ENCODE measurements at regions not wholly inside any gene's neighbourhood (a gene's known extent, or its start where the extent isn't known, plus 50 kb on each side); places are given as distances from the start of the nearest gene placed in this dataset.

DNA sequence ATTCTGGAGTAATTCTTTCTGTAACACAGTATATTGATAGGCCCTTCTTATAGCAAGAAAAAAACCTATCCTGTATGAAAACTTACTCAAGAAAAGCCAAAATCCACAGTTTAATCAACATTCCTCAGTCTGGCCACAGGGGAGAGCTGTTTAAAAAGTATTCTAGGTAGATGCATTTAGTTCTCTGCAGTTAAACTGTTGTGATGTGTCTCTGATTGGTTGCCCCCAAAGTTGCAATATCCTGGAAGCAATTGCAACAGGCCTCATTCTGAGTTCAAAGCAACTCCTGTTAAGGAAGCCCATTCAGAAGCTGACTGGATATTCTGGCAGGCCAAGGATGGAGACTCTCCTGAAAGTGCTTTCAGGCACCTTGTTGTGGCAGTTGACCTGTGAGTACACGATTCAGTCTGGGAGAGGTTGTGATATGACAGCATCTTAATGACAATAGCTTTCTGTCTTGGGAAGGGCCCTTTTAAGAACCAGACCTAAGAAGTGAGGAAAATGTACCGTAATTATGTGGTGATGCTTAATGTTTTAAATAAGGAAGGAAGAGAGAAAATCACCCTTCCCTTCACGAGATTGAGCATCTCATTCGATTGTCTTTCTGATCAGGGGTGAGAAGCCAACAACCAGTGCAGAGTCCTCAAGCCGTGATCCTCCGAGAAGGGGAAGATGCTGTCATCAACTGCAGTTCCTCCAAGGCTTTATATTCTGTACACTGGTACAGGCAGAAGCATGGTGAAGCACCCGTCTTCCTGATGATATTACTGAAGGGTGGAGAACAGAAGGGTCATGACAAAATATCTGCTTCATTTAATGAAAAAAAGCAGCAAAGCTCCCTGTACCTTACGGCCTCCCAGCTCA is 420.7 kb downstream of the DAD1 start:
- TF ChIP-seq POLR2AphosphoS5 (IDR thresholded peaks at IDR 0.05; ENCODE audit: low read depth) (no peak), SPI1 (IDR thresholded peaks at IDR 0.05; ENCODE audit: borderline replicate concordance, low read depth) (no peak), GABPA (IDR thresholded peaks at IDR 0.05; ENCODE audit: low read depth) (no peak)
- TF ChIP-seq, protein P1, sequence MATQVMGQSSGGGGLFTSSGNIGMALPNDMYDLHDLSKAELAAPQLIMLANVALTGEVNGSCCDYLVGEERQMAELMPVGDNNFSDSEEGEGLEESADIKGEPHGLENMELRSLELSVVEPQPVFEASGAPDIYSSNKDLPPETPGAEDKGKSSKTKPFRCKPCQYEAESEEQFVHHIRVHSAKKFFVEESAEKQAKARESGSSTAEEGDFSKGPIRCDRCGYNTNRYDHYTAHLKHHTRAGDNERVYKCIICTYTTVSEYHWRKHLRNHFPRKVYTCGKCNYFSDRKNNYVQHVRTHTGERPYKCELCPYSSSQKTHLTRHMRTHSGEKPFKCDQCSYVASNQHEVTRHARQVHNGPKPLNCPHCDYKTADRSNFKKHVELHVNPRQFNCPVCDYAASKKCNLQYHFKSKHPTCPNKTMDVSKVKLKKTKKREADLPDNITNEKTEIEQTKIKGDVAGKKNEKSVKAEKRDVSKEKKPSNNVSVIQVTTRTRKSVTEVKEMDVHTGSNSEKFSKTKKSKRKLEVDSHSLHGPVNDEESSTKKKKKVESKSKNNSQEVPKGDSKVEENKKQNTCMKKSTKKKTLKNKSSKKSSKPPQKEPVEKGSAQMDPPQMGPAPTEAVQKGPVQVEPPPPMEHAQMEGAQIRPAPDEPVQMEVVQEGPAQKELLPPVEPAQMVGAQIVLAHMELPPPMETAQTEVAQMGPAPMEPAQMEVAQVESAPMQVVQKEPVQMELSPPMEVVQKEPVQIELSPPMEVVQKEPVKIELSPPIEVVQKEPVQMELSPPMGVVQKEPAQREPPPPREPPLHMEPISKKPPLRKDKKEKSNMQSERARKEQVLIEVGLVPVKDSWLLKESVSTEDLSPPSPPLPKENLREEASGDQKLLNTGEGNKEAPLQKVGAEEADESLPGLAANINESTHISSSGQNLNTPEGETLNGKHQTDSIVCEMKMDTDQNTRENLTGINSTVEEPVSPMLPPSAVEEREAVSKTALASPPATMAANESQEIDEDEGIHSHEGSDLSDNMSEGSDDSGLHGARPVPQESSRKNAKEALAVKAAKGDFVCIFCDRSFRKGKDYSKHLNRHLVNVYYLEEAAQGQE (IDR thresholded peaks at IDR 0.05; ENCODE audit: insufficient replicate concordance, low read depth): no peak
- TF ChIP-seq, protein P2, sequence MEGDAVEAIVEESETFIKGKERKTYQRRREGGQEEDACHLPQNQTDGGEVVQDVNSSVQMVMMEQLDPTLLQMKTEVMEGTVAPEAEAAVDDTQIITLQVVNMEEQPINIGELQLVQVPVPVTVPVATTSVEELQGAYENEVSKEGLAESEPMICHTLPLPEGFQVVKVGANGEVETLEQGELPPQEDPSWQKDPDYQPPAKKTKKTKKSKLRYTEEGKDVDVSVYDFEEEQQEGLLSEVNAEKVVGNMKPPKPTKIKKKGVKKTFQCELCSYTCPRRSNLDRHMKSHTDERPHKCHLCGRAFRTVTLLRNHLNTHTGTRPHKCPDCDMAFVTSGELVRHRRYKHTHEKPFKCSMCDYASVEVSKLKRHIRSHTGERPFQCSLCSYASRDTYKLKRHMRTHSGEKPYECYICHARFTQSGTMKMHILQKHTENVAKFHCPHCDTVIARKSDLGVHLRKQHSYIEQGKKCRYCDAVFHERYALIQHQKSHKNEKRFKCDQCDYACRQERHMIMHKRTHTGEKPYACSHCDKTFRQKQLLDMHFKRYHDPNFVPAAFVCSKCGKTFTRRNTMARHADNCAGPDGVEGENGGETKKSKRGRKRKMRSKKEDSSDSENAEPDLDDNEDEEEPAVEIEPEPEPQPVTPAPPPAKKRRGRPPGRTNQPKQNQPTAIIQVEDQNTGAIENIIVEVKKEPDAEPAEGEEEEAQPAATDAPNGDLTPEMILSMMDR (IDR thresholded peaks at IDR 0.05; ENCODE audit: insufficient read depth, low read length): no peak
- Histone ChIP-seq H3K27me3 (ENCODE audit: insufficient read depth, poor library complexity, severe bottlenecking) (peaks cover 4% of the 10 kb centered on the region), H3K27ac (replicated peaks) (no peak overlapping the region), H3K4me3 (replicated peaks; ENCODE audit: insufficient read depth, low read length) (no peak overlapping the region)
- DNase-seq (ENCODE audit: low read depth in 1 of 2, low spot score in 1 of 2): peak in 1 of 2 experiments; percentile 17

GRCh38 chr14:22164616-22165015 is 424.4 kb downstream of the DAD1 start:
- Histone ChIP-seq H3K4me3 (replicated peaks; ENCODE audit: insufficient read depth, low read length) (no peak overlapping the region), H3K27ac (replicated peaks) (no peak overlapping the region), H3K27me3 (ENCODE audit: insufficient read depth, poor library complexity, severe bottlenecking) (peaks cover 4% of the 10 kb centered on the region)
- no peak for DNase-seq (ENCODE audit: low read depth in 1 of 2, low spot score in 1 of 2)
- TF ChIP-seq SPI1 (IDR thresholded peaks at IDR 0.05; ENCODE audit: borderline replicate concordance, low read depth): no peak
- TF ChIP-seq, protein P2 (IDR thresholded peaks at IDR 0.05; ENCODE audit: insufficient read depth, low read length): no peak

DNA sequence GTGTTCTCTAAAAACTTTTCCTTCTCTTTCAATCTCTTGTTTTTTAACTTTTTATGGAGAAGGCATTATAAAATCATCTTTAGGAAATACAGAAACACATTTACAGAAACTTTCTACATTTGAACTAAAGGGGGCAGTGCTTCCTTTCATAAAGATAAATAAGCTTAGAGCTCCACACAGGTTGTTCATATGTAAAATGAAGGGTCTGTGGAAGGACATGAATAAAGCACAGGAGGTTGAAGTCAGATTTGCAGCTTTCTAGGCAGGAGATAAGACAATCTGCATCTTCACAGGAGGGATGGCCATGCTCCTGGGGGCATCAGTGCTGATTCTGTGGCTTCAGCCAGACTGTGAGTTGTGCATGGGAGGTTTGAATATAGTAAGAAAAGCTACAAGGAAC is 426.0 kb downstream of the DAD1 start:
- DNase-seq (ENCODE audit: low read depth in 1 of 2, low spot score in 1 of 2): no peak
- TF ChIP-seq, protein P1 (IDR thresholded peaks at IDR 0.05; ENCODE audit: insufficient replicate concordance, low read depth): no peak
- no peak for TF ChIP-seq SPI1 (IDR thresholded peaks at IDR 0.05; ENCODE audit: borderline replicate concordance, low read depth)
- TF ChIP-seq POLR2AphosphoS5 (IDR thresholded peaks at IDR 0.05; ENCODE audit: low read depth): no peak
- TF ChIP-seq, protein P2 (IDR thresholded peaks at IDR 0.05; ENCODE audit: insufficient read depth, low read length): no peak
- TF ChIP-seq GABPA (IDR thresholded peaks at IDR 0.05; ENCODE audit: low read depth): no peak
- no peak overlapping the region for H3K4me3 ChIP-seq (replicated peaks; ENCODE audit: insufficient read depth, low read length)

More for the DNA sequence above, 426.0 kb downstream of the DAD1 start:
- Histone ChIP-seq H3K27me3 (ENCODE audit: insufficient read depth, poor library complexity, severe bottlenecking) (peaks cover 4% of the 10 kb centered on the region), H3K27ac (replicated peaks) (no peak overlapping the region)
